Esophagus muscularis mucosa (tissue), 4 donors: ENCODE measurements at regions not wholly inside any gene's neighbourhood (a gene's known extent, or its start where the extent isn't known, plus 50 kb on each side); places are given as distances from the start of the nearest gene placed in this dataset.

Experiments used
- DNase-seq: peaks from one replicate; pipeline ENCODE4 v3.0.0-alpha.2; 2017; ENCODE audit errors: extremely low spot score
- H3K27ac ChIP-seq, 4 donors: fragments of 200-600 bp; sonication (generic); replicated peaks in 1 of 4; 1 replicate in 3 of 4; 2 replicates in 1 of 4; pipeline ENCODE4 v1.5.1; 2016 to 2019; ENCODE audit warnings: mild to moderate bottlenecking in 1 of 4
- H3K27me3 ChIP-seq, 4 donors: fragments of 200-600 bp; sonication (generic); one replicate each; pipeline versions ENCODE4 v1.5.1 to v1.6.0; 2016 to 2019
- H3K36me3 ChIP-seq, 4 donors: fragments of 200-600 bp; sonication (generic); one replicate each; pipeline ENCODE4 v1.5.1; 2016 to 2019
- H3K4me1 ChIP-seq, 4 donors: fragments of 200-600 bp; sonication (generic); one replicate each; pipeline ENCODE4 v1.5.1; 2016 to 2019
- H3K4me3 ChIP-seq, 4 donors: fragments of 200-600 bp; sonication (generic); 1 replicate in 2 of 4; 2 replicates in 2 of 4; pipeline ENCODE4 v1.5.1; 2016 to 2019; ENCODE audit warnings: mild to moderate bottlenecking in 4 of 4, moderate library complexity in 1 of 4
- H3K9me3 ChIP-seq, 4 donors: fragments of 200-600 bp; sonication (generic); 1 replicate in 3 of 4; 2 replicates in 1 of 4; pipeline ENCODE4 v1.5.1; 2016 to 2019
- CTCF ChIP-seq, 3 experiments: fragments of 200-600 bp in 2 of 3; fragments of 450-650 bp in 1 of 3; sonication (generic) in 2 of 3; IDR thresholded peaks; one replicate each; pipeline ENCODE4 v1.5.1; 2017 to 2019; ENCODE audit warnings: antibody characterized with exemption in 3 of 3, mild to moderate bottlenecking in 2 of 3, moderate library complexity in 1 of 3
- EP300 ChIP-seq: sonication (generic); formaldehyde crosslinking; IDR thresholded peaks from one replicate; pipeline ENCODE4 v1.6.1; 2017; ENCODE audit warnings: antibody characterized with exemption
- POLR2A ChIP-seq: fragments of 450-650 bp; IDR thresholded peaks from one replicate; pipeline ENCODE4 v1.6.1; 2017; ENCODE audit warnings: antibody characterized with exemption, moderate library complexity, mild to moderate bottlenecking, low read depth
- POLR2AphosphoS5 ChIP-seq, 2 donors: sonication (generic); formaldehyde crosslinking; IDR thresholded peaks; one replicate each; pipeline ENCODE4 v1.6.1; 2017; ENCODE audit warnings: antibody characterized with exemption in 2 of 2
- WGBS: methylation state at CpG from one replicate; pipeline ENCODE4 v1.1.5; 2018; 5-methylcytosine and 5-hydroxymethylcytosine counted together
- intact Hi-C: fragments of 100-400 bp; cut with DNase I; formaldehyde crosslinking; loops from one replicate; pipeline ENCODE4 v1.15.1; 2023

DNA sequence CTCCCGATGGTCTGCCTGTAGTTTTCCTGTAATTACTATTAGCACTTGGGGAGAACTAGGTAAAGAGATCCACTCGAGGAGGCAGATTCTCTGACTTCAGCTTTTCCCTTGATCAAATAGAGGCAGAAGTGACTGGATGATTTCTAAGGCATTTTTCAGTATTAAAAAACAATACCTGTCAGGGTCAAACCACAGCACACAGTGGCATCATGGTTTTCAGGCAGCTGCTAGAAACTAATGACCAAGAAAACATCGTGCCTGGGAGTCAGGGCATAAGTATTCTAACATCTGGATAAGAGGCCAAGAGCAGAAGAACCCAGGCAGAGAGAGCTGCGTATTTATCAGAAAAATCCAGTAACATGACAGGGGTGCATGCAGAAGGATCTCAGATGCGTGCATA is 419.9 kb downstream of the TUSC7 start:
- intact Hi-C loops = no loop called here
- TF ChIP-seq POLR2A = no peak
- no peak for TF ChIP-seq POLR2AphosphoS5 (IDR thresholded peaks at IDR 0.05)
- no peak for TF ChIP-seq EP300
- no peak for TF ChIP-seq CTCF (IDR thresholded peaks at IDR 0.05)
- DNase-seq = no peak
- no peaks in the 10 kb centered on the region for H3K27me3 ChIP-seq
- no peak overlapping the region for H3K4me3 ChIP-seq
- H3K27ac ChIP-seq = no peak overlapping the region
- no peaks in the 10 kb centered on the region for H3K9me3 ChIP-seq
- H3K4me1 ChIP-seq = no peaks in the 10 kb centered on the region
- 68% methylated on average over 5 of the region's 5 CpGs for WGBS
- H3K36me3 ChIP-seq = no peaks in the 10 kb centered on the region

DNA sequence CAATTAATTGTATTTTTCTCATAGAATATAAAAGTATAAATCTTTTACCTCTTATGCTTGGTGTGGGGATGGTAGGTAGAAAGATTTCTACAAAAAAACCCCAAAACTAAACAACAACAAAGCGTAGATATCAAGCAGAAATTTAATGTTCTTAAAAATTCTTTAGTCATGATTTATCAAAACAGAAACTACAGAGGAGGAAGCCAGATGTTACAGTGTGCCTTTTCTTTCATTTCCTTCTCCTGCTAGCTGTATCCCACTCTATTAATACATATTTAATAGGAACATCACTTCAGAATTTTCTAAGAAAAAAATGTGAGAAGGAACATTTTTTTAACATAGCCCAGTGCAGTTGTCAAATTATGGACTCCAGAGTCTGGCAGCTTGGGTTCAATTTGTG is 420.6 kb downstream of the TUSC7 start:
- H3K4me3 ChIP-seq = no peak overlapping the region
- no peaks in the 10 kb centered on the region for H3K36me3 ChIP-seq
- H3K27me3 ChIP-seq = no peaks in the 10 kb centered on the region
- intact Hi-C loops = no loop called here
- TF ChIP-seq EP300 (no peak), POLR2A (no peak), CTCF (IDR thresholded peaks at IDR 0.05) (no peak), POLR2AphosphoS5 (IDR thresholded peaks at IDR 0.05) (no peak)
- DNase-seq = no peak
- H3K4me1 ChIP-seq = no peaks in the 10 kb centered on the region
- no peaks in the 10 kb centered on the region for H3K9me3 ChIP-seq
- WGBS = 0% methylated on average over 1 of the region's 1 CpG
- no peak overlapping the region for H3K27ac ChIP-seq

DNA sequence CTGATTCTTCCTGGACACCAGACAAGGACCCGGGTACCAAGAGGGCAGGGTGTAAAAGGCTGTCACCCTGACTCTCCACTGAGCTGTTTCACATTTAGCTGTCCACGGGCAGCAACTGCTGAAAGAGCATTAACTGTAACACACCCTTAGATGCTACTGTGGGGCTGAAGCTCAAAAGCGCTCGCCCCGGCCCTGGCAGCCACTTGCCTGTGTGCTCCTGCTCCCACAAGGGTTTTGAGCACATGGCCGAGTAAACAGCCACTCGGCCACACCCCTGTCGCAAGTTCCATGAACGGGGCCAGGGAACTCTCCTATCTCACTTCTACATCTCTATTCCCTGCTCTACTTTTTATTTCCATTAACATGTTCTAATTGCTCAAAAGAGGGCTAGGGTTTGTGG is 421.7 kb downstream of the TUSC7 start:
- Histone ChIP-seq H3K27me3 (no peaks in the 10 kb centered on the region), H3K27ac (no peak overlapping the region), H3K9me3 (no peaks in the 10 kb centered on the region), H3K4me3 (no peak overlapping the region), H3K4me1 (no peaks in the 10 kb centered on the region), H3K36me3 (no peaks in the 10 kb centered on the region)
- intact Hi-C loops = no loop called here
- 80% methylated on average over 9 of the region's 9 CpGs for WGBS
- DNase-seq = no peak
- TF ChIP-seq CTCF (IDR thresholded peaks at IDR 0.05) (no peak), POLR2A (no peak), POLR2AphosphoS5 (IDR thresholded peaks at IDR 0.05) (no peak), EP300 (no peak)

GRCh38 chr3:117133066-117133465 is 423.5 kb downstream of the TUSC7 start:
- Histone ChIP-seq H3K9me3 (no peaks in the 10 kb centered on the region), H3K4me1 (no peaks in the 10 kb centered on the region), H3K27ac (no peak overlapping the region), H3K36me3 (no peaks in the 10 kb centered on the region), H3K4me3 (no peak overlapping the region), H3K27me3 (no peaks in the 10 kb centered on the region)
- intact Hi-C loops = no loop called here
- TF ChIP-seq POLR2A (no peak), CTCF (IDR thresholded peaks at IDR 0.05) (no peak), EP300 (no peak), POLR2AphosphoS5 (IDR thresholded peaks at IDR 0.05) (no peak)
- whole genome bisulfite sequencing = 100% methylated on average over 1 of the region's 1 CpG
- DNase-seq = no peak

GRCh38 chr3:117135207-117135606 is 425.6 kb downstream of the TUSC7 start:
- DNase-seq = no peak
- H3K27me3 ChIP-seq = no peaks in the 10 kb centered on the region
- H3K9me3 ChIP-seq = no peaks in the 10 kb centered on the region
- no peaks in the 10 kb centered on the region for H3K4me1 ChIP-seq
- H3K27ac ChIP-seq = no peak overlapping the region
- TF ChIP-seq POLR2AphosphoS5 (IDR thresholded peaks at IDR 0.05) (no peak), CTCF (IDR thresholded peaks at IDR 0.05) (no peak), EP300 (no peak), POLR2A (no peak)
- no peaks in the 10 kb centered on the region for H3K36me3 ChIP-seq
- intact Hi-C loops = no loop called here
- H3K4me3 ChIP-seq = no peak overlapping the region
